ENCODE measurements at regions not wholly inside any gene's neighbourhood (a gene's known extent, or its start where the extent isn't known, plus 50 kb on each side); places are given as distances from the start of the nearest gene placed in this dataset.

DNA sequence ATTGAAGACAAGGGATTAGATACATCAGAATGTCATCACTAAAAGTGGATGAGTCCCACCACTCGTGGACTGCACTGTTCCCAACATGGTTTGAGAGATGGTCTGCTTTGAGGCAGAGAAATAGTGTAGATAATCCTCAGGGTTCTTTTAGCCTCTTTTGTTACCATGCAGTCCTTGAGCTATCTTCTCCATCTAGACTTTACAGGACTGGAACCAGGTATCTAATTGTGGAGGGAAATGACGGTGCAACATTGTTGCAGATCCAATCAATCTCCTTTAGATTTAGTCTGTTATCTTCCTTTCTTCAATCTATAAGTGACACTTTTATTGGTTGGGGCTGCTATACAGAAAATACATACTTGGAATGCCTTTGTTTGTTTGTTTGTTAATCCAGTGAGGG lies 183.8 kb upstream of the CWC22 start:
- no peak for DNase-seq

DNA sequence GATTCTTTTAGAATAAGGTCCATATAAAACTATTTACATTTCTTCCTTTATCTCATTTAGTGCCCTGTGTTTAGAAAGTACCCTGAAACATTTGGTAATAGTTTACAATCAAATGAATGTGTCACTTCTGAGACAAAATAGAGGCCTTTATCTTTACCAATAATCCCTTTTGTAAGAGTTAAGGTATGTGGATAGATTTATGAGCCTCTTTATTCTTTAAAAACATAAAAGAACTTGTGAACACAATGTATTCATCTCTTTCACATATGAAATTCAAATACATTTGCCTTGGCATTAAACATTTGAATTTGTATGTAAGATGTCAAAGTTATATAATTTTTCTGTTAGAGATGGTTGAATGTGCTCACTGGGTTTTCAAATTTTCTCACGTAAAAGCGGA lies 180.5 kb upstream of the CWC22 start:
- no peak for DNase-seq

DNA sequence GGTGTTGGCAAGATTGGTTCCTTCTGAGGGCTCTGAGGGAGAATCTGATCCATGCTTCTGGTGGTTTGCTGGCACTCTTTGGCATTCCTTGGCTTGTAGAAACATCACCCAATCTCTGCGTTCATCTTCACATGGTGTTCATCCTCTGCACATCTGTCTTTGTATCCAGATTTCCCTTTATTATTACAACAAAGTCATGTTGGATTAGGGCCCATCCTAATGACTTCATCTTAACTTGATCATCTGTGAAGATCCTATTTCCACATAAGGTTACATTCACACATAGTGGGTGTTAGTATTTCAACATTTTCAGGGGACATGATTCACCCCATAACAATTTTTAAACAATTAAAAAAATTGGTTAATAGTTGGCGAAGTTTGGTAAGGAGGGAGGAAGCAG lies 177.4 kb upstream of the CWC22 start:
- DNase-seq: no peak

DNA sequence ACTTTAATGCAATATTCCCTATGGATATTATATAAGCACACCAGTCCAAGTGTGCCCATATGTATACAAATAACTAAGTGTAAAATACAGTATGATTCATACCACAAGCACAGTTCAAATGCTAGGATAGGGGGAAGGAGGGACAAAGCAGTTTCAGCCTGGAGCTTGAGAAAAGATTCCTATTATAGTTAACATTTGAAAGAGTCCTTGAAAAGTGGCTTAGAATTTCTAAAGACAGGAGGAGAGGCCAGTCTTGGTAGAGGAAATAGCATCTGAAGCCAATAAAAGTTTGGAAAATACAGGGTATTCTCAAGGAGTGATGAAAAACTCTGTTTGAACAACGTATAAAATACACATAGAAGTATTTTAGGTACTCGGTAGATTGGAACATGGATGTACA lies 173.4 kb upstream of the CWC22 start:
- no peak for DNase-seq

DNA sequence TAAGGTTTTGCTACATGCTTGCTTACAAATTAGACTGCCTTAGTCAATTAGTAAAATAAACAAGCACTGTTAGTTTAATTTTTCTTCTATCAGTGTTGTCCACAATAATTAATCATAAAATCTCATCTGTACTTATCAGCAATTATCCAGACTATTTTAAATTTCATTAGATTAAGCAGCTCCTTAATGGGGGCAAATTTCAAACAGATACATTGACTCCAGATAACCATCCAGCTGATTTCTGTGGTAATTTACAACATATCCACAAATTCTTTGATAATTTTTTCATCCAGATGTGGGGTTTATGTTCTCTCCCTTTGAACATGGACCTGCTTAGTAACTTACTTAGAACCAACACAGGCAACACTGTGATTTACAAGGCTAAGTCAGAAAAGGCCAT lies 170.4 kb upstream of the CWC22 start:
- no peak for DNase-seq

DNA sequence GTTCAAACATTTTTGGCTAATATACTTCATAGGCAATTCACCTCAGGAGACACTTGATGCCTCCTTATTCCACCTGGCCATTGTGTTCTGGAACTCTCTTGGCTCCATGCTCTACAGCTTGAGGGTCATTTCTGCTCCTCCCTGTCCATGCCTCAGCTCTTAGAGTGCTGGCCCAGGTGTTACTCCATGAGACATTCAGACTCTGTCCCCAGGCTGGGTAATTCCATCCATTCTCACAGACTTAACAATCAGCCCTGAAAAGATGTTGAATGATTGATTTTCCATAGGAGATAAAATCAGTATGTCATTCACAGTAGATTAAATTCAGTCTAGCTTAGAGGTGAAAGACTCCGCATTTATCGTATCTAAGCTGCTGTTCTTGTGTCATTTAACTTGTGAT lies 168.6 kb upstream of the CWC22 start:
- DNase-seq: no peak

DNA sequence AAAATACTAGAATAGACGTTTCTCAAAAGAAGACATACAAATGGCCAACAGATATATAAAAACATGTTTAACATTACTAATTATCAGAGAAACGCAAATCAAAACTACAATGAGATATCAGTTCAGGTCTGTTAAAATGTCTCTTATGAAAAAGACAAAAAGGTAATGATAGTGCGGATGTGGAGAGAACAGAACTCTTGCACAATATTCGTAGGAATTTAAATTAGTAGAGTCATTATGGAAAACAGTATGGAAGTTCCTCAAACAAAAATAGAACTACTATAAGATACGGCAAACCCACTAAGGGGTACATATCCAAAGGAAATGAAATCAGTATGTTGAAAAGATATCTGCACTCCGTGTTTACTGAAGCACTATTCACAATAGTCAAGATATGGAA lies 167.5 kb upstream of the CWC22 start:
- no peak for DNase-seq

DNA sequence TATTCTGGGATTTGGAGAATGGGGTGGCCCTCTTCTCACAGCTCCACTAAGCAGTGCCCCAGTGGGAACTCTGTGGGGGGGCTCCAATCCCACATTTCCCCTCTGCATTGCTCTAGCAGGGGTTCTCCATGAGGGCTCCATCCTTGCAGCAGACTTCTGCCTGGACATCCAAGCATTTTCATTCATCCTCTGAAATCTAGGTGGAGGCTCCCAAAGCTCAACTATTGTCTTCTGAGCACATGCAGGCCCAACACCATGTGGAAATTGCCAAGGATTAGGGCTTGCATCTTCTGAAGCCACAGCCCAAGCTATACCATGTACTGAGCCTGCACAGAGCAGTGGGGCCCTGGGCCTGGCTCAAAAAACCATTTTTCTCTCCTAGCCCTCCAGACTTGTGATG lies 162.4 kb upstream of the CWC22 start:
- no peak for DNase-seq

DNA sequence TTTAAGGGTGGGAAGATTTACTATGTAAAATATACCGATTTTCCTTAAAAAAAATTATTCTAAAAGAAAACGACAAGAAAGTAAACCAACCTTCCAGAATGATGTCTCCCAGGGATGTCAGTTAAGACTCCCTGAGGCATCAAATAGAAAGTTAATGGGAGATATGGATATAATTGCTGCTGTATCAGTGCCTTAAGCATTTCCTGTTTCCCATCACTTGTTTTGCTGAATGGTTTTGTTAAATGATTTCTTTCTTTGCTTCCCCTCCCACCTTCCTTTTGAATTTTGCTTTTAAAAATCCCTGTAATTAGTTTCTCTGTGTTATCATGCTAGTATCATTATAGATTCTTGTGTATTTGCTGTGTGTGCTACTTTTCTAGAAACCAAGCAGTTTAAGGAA lies 154.3 kb upstream of the CWC22 start:
- DNase-seq: no peak

DNA sequence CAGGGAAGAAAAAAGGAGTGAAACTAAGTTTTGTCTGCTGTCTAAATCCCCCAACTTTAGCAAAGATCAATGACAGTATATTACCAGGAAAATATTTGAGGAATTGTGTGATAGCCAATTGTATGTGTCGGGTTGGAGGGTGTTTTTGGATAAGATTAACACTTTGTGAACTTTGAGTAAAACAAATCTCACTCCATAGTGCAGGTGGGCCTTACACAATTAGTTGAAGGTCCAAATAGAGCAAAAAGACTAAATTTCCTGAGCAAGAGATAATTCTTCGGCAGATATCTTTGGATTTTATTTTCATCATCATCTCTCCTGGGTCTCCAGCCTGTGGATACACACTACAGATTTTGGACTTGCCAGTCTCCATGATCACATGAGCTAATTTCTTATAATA lies 152.8 kb upstream of the CWC22 start:
- no peak for DNase-seq

DNA sequence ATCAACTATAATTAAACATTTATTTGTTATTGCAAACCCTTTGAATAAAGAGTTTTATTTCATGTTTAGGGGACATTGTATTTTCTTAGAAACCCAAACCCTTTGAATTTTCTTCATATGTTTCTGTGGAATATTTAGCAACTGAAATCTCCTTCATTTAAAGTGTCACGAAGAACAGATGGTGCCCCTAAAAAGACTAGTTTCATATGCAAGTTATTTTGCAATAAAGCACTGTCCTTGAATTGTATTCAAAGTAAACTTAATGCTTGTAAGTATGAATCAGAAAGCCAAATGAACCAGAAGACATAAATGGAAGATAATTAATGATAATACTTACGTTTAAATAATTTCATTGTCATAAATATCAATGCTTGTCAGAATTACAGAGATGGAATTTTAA lies 151.9 kb upstream of the CWC22 start:
- DNase-seq: no peak

DNA sequence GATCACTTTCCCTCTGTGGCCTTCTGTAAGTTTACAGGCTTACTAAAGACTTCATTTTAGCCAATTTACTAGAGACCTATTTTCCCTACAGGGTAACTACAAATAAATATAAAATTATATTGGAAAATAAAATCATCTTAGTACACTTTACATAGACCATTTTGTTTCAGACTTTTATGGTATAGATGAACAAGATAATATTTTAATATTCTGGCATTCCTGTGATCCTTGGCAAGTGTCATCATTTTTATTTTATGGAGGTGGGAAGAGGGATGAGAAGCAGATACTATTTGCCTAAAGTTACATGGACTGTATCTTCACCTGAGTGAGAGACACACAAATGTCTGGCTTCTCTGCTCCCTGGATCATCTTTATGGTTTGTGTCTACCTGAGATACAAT lies 149.6 kb upstream of the CWC22 start:
- no peak for DNase-seq

DNA sequence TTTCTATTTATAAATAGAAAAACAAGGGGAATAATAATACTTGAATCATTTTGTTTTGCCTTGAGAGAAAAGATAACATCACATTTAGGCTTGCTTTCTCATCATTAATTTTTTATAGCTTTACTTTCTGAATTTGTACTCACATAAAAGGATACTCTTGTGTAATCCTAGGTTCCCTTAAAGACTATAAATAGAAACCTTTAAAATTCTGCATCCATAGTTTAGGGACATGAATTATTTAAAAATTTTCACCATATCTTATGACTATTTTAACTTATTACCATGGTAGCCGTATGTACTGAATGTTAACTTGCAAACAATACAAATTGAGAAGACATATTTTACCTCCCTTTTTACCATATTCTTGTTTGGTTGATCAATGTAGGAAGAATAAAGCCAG lies 143.5 kb upstream of the CWC22 start:
- DNase-seq: no peak

DNA sequence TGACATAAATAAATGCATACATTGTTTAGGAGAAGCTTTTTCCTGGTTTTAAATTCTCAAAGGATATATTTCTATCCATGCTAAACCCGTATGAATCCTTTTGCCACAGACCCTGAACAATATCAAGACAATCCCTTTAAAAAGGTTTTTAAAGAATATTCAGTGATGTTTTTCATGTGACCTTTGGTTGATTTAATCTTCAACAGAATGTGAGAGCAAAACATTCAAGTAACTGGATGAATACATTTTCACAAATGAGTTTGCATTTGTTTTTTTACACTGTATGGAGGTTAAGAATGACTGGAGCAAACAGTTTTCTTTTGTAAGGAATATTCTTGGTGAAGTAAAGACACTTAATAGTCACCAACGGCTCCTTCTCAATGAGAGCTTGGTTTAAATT lies 139.4 kb upstream of the CWC22 start:
- no peak for DNase-seq

DNA sequence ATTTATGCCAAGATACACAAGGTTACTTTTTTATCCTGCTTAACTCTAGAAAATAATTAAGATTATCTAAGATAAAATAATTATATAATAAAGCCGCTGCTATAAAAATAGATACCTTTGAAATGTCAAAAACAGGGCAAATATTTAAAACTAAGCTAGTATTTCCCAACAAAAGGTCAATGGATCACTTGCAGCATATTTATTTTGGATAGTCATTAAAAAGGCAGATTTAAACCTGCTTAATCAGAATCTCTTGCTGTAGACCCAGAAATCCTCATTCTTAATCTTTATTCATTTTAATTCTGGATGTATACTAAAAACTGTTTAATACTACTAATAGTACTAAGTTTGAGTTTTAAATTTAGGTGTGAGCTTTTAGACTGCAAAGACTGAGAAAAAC lies 139.0 kb upstream of the CWC22 start:
- DNase-seq: no peak

DNA sequence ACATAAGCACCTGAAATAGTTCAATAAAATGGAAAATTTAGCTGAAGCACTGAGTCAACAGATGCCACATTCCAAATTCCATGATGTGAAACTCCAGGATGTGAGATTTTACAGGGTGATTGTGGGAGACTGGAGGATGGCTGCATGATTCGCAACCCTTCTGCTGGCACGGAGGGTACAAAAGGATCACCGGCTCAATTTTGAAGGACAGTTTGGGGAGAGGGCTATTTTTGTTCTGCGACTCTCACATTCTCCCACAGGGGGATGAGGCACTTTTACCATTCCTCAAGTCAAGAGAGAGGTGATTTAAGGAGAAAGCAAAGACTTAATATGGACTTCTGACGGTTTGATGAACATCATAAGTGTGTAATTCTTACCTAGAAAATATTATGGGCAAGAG lies 138.1 kb upstream of the CWC22 start:
- no peak for DNase-seq

DNA sequence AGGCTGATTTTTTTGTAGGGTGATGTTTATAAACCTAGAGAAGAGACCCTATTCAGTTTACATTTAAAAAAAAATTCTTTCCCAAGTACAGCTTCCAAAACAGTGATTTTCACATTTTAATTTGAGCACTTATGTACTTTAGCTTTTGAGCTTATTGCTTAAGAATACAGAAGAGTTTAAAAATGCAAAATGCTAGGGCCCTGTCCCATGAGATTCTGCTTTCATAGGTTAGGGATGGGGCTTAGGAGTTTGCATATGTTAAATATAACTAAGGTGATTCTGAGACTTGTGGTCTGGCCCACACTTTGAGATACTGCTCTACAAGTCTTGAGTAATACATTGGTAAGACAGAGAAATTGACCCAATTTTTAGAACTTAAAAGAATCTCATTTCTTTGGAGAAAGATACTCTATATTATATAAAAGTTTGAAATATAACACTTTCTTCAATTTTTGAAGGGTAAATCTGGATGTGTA lies 137.3 kb upstream of the CWC22 start:
- no peak for DNase-seq

DNA sequence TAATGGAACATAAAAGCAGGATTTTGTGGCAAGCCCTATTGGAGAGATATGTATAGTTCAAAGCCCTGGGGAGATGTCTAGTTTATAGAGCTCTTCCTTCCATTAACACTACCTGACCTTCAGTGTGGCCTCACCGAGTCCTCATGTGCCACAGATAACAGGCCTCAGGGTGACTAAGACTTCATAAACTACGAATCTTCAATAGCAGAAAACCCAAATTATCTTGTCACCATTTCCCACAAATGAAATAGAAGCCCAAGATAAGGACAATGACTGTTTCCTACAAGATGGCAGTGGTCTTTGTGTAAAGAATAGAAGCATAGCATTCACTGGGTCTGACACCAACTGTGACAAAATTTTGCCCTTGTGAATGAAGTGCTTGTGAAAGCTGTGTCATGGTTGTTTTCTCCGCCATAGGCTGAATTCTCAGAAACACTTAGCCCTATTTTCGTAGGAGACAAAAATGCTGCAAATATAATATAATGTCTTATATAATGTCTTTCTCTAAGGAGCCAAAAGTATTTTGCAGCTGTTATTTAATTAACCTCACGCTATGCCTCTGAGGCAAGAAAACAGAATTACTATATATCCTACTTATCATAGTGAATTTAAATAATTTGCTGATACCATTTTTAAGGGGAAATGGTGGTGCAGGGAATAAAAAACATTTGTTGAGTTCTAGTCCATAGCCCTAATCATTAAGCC lies 136.7 kb upstream of the CWC22 start:
- no peak for DNase-seq

DNA sequence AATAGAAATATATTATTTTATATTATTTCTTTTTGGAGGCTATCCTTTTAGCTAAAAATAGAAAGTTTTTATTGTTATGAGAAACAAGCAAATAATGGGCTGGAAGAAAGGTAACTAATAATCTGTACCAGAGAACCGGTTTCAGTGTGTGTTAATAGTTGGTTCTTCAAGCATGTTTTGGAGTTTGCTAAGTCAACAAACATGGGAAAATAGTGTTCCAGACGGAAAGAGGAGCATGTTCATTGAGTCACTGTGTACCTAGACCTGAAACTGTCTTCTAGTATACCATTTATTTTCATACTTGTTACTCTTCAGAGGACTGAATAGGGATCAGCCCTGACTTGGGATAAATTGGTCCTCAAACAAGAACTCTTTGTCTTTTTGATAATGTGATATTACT lies 134.5 kb upstream of the CWC22 start:
- DNase-seq: no peak

DNA sequence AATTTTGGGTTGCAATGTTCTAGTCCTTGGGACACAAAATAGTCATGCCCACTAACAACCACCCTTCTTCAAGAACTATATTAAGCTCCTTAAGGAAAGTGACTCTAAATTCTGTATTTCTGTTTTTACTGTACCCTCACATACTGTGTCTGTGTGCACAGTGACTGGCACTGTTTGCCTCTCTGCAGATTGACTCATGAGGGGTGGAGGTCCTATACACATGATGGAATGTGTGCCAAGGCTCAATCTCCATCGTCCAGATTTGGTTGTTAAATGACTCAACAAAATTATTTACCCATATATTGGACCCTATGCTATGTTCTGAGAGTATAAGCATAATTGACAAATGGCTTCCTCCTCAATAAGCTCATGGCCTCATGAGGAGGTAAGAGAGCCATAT lies 126.6 kb upstream of the CWC22 start:
- no peak for DNase-seq

DNA sequence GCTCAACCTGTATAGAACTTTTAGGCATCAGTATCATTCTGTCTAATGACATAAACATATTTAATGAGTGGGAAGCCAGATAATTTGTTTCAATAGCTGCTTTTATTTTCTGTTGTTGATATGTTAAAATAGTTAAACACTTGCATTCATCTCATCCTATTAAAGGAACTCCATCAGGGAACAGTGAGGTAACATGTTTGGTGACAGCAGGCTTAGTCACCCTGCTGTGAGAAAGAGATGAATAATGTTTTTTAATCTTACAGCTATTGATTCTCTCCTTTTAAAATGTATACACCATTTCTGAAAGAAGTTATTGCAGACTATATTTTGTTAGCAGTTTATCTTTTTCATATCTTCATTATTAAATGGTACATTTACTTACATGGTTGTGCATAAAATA lies 123.3 kb upstream of the CWC22 start:
- DNase-seq: no peak

DNA sequence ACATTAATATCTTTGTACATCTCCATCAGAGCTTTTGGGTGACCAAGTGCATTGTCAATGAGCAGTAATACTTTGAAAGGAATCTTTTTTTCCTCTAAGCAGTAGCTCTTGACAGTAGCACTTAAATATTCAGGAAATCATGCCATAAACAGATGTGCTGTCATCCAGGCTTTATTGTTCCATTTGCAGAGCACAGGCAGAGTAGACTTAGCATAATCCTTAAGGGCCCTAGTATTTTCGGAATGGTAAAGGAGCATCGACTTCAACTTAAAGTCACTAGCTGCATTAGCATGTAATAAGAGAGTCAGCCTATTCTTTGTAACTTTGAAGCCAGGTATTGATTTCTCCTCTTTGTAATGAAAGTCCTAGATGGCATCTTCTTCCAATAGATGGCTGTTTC lies 121.8 kb upstream of the CWC22 start:
- DNase-seq: no peak

DNA sequence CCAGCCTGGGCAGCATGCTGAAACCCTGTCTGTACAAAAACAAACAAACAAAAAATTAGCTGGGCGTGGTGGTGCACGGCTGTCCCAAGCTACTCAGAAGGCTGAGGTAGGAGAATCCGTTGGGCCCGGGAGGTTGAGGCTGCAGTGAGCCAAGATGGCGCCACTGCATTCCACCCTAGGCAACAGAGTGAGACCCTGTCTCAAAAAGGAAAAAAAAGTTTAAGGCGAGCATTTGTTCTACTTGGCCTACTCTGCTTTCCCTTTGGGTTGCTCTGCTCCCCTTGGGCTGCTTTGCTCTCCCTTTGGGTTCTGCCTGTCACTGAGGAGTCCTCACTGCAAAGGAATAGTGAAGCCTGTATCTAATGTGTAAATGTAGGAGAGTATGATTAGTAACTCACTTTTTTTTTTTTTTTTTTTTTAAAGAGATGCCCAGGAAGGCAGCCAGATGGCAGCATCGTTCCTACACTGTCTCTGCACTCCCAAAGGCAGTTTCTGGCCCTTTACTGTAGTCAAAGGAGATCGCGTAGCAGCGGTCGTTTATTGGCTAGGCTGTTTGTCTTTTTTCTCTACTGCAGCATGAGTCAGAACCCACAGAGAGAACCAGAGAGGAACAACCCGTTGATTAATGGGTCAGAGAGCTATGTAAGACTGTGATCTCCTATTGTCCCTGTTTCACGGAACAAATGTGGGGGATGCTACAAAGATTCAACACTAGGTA lies 118.3 kb upstream of the CWC22 start:
- DNase-seq: peak in 2 of 5 experiments; percentile 5 to 59

DNA sequence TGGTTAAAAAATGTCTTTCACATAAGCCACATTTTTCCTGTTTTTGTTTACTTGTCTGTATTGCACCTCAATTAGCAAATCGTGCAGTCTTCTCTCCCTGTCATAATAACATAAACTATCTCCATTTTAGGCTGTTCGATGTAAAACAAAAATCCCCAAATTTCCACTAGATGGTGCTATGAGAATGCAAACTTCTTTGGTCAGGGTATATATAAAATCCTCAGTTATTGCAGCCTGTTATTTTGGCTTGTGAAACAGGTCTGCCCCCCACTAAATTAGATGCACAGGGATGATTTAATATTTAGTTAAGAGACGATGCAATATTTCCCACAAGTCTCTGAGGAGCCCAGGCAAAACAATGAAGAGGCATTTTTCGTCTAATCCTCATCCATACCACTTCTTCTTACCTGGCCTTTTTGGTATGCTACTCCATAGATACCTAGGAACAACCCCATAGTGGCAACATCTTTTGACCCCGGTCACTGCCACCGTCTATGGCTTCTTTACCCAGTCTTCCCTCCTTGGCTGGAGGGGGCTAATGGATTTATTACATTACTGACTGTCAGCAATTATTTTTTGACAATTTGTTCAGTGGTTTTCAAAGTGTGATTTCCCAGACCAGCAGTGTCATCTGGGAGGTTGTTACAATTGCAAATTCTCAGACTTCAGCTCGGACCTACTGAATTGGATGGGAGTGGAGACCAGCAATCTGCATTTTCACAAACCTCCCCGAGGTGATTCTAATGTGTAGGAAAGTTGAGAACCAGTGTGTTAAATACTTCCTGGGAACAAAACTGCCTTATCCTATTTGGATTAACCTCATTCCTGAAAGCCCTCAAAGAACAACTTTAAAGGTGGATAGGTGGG lies 117.4 kb upstream of the CWC22 start:
- DNase-seq: peak in 2 of 5 experiments; percentile 2 to 41
